ENCODE measurements at regions not wholly inside any gene's neighbourhood (a gene's known extent, or its start where the extent isn't known, plus 50 kb on each side); places are given as distances from the start of the nearest gene placed in this dataset.

DNA sequence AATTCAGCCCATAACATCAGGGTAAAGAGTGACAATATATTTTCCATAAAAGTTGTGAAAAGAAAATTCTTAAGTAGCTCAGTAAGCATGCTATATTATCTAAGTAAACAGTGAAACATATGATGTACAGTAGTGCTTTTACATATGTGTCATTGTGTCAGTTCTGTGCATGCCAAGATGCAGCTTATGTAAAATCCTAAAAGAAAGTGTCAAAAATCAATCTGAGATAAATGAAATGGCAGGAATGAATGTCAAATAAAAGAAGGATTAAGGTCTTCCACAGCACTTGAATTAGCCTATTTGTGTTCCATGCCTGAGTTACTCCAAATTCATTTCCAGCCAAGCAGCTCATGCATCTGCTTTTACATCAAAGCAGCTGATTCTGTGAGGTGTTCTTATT lies 452.7 kb upstream of the HS3ST1 start:
- no peak for DNase-seq
- intact Hi-C loops (cut with DNase I) = no loop called here
- TF ChIP-seq, protein P1, sequence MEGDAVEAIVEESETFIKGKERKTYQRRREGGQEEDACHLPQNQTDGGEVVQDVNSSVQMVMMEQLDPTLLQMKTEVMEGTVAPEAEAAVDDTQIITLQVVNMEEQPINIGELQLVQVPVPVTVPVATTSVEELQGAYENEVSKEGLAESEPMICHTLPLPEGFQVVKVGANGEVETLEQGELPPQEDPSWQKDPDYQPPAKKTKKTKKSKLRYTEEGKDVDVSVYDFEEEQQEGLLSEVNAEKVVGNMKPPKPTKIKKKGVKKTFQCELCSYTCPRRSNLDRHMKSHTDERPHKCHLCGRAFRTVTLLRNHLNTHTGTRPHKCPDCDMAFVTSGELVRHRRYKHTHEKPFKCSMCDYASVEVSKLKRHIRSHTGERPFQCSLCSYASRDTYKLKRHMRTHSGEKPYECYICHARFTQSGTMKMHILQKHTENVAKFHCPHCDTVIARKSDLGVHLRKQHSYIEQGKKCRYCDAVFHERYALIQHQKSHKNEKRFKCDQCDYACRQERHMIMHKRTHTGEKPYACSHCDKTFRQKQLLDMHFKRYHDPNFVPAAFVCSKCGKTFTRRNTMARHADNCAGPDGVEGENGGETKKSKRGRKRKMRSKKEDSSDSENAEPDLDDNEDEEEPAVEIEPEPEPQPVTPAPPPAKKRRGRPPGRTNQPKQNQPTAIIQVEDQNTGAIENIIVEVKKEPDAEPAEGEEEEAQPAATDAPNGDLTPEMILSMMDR (IDR thresholded peaks at IDR 0.05) = no peak
- Histone ChIP-seq H3K9me3 (no peaks in the 10 kb centered on the region), H3K36me3 (no peaks in the 10 kb centered on the region), H3K27ac (no peak overlapping the region), H3K27me3 (ENCODE audit: low read depth) (no peaks in the 10 kb centered on the region), H3K4me3 (no peak overlapping the region), H3K4me1 (no peaks in the 10 kb centered on the region)
- ATAC-seq = no peak

DNA sequence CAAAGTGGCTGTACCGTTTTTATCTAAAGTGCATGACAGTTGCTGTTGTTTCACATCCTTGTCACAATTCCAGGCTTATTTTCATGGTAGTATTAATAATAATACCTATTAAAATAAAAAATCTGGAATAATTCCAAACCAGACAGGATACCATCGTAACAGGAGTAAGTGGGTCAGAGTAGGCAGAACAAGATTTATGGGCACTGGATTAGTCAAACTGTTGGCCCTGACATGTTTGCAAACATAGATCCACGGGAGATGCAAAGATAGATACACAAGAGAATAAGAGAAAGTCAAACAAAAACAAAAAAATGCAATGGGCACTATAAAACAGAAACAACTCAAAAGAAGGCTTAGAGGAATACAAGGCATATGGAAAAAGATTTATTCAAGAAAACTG lies 449.5 kb upstream of the HS3ST1 start:
- DNase-seq (no peak), ATAC-seq (no peak)
- H3K27me3 ChIP-seq (ENCODE audit: low read depth) = no peaks in the 10 kb centered on the region
- H3K36me3 ChIP-seq = no peaks in the 10 kb centered on the region
- H3K4me1 ChIP-seq = no peaks in the 10 kb centered on the region
- TF ChIP-seq, protein P1 (IDR thresholded peaks at IDR 0.05) = no peak
- no peak overlapping the region for H3K4me3 ChIP-seq
- intact Hi-C loops (cut with DNase I) = no loop called here
- no peaks in the 10 kb centered on the region for H3K9me3 ChIP-seq
- no peak overlapping the region for H3K27ac ChIP-seq

DNA sequence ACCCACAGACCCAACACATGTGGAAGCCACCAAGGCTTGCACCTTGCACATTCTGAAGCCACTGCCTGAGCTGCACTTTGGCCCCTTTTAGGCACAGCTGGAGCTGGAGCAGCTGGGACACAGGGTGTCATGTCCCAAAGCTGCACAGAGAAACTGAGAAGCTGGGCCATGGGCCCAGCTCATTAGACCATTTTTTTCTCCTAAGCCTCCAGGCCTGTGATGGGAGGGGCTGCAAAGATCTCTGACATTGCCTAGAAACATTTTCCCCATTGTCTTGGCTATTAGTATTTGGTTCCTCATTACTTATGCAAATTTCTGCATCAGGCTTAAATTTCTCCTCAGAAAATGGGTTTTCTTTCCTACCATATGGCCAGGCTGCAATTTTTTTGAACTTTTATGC lies 447.4 kb upstream of the HS3ST1 start:
- H3K9me3 ChIP-seq = no peaks in the 10 kb centered on the region
- no peaks in the 10 kb centered on the region for H3K27me3 ChIP-seq (ENCODE audit: low read depth)
- no peaks in the 10 kb centered on the region for H3K4me1 ChIP-seq
- TF ChIP-seq, protein P1 (IDR thresholded peaks at IDR 0.05) = no peak
- intact Hi-C loops (cut with DNase I) = no loop called here
- H3K27ac ChIP-seq = no peak overlapping the region
- H3K36me3 ChIP-seq = no peaks in the 10 kb centered on the region
- no peak overlapping the region for H3K4me3 ChIP-seq
- ATAC-seq = no peak
- no peak for DNase-seq

DNA sequence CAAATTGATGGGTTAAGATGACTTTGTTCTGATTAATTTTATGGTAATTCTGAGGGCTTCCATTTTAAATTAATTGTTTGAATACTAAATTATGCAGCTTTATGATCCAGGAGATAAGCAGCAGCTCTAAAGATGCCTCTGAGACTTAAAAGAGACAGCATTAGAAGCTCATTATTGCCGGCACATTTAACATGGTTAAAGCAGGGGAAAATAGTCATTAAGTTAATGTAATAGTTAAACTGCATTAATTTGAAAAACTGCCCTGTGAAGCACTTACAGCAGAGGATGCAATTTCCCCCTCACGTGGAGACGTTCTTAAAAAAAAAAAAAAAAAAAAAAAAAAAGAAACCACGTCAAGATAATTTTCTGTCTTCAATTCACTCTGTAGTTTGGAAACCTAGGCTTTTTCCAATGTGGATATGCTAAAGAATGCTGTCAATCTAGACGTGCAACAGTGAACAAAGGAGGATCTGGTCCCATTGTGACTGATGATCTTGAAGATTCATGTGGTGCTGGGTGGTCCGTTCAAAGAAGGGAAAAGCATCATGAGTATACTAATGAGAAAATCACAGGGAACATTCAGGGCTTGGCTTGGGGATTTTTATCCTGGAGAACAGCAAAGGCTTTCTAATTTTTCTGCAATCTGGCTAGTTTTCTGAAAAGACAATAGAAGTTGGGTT lies 440.6 kb upstream of the HS3ST1 start:
- TF ChIP-seq, protein P1 (IDR thresholded peaks at IDR 0.05) = no peak
- Histone ChIP-seq H3K4me1 (no peaks in the 10 kb centered on the region), H3K27me3 (ENCODE audit: low read depth) (no peaks in the 10 kb centered on the region), H3K4me3 (no peak overlapping the region), H3K36me3 (no peaks in the 10 kb centered on the region), H3K27ac (no peak overlapping the region), H3K9me3 (no peaks in the 10 kb centered on the region)
- intact Hi-C loops (cut with DNase I) = no loop called here
- DNase-seq (no peak), ATAC-seq (no peak)

DNA sequence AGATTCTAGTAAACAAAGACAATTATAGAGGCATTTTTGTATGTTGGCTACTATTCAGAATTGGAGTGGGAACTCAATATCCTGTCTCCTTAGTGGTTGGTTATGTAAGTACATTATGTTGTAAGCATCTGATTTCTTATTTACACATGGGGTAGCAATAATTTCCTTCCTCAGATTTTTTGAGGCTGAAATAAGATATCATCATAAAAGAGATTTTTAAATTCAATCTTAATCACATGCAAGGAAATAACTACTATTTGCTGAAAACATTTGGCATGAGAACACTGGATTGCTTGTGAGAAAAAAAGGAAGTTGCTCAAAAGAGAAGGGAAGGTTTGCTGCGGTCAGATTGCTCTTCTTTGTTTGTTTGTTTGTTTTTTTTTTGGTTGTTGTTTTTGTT lies 437.7 kb upstream of the HS3ST1 start:
- ATAC-seq (no peak), DNase-seq (no peak)
- no peaks in the 10 kb centered on the region for H3K9me3 ChIP-seq

More for the DNA sequence above, 437.7 kb upstream of the HS3ST1 start:
- Histone ChIP-seq H3K36me3 (no peaks in the 10 kb centered on the region), H3K27me3 (ENCODE audit: low read depth) (no peaks in the 10 kb centered on the region), H3K4me1 (no peaks in the 10 kb centered on the region), H3K27ac (no peak overlapping the region), H3K4me3 (no peak overlapping the region)
- TF ChIP-seq, protein P1 (IDR thresholded peaks at IDR 0.05) = no peak
- intact Hi-C loops (cut with DNase I) = no loop called here

All from lower lobe of right lung (tissue), 2 donors.